GM18870 (cell line): ENCODE measurements at regions not wholly inside any gene's neighbourhood (a gene's known extent, or its start where the extent isn't known, plus 50 kb on each side); places are given as distances from the start of the nearest gene placed in this dataset.
A peak's percentile ranks its signal among the peaks of the same experiment; 100 is the strongest.

ENCODE experiments used
- ATAC-seq: cut with Tn5 transposase; IDR thresholded peaks from one replicate; pipeline ENCODE4 v1.9.1; 2021; ENCODE audit warnings: moderate library complexity; ENCODE audit not compliant: unreplicated experiment

- no peak for ATAC-seq
Measured at GRCh38 chr3:193870376-193871219, 265.4 kb upstream of the HES1 start.

DNA sequence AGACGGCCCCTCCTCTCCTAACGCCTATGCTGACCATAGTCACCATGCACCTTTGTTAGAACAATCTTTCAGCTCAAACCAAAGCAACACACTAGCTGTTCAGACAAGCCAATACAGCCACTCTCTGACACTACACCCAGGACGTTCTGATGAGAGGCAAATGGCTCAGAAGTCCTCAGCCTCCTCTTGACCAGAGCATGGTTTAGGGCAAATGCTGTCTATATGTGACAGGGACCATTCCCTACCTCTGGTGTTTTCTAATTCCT lies 264.8 kb upstream of the HES1 start:
- ATAC-seq = no peak

DNA sequence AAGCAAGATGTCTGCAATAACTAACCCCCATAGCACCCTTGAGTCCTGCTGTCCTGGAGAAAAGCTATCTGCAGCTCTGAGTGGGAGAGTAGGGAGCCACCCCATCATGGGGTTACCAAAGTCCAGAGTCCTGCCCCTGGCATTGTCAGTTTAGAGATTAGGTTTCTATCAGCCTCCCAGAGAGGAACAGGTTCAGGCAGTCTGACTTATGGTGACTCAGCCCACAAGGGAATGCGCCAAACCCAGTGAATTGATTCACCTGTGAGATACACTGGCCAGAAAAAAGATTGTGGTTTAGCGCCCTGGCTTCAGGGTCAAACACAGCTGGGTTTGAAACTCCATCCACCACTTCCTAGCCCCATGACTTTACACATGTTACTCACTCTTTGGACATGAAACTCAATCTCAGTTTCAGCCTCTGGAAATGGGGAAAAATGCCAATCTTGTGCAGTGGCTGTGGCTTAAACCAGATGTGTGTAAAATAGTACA lies 263.6 kb upstream of the HES1 start:
- peak; percentile 74 for ATAC-seq

DNA sequence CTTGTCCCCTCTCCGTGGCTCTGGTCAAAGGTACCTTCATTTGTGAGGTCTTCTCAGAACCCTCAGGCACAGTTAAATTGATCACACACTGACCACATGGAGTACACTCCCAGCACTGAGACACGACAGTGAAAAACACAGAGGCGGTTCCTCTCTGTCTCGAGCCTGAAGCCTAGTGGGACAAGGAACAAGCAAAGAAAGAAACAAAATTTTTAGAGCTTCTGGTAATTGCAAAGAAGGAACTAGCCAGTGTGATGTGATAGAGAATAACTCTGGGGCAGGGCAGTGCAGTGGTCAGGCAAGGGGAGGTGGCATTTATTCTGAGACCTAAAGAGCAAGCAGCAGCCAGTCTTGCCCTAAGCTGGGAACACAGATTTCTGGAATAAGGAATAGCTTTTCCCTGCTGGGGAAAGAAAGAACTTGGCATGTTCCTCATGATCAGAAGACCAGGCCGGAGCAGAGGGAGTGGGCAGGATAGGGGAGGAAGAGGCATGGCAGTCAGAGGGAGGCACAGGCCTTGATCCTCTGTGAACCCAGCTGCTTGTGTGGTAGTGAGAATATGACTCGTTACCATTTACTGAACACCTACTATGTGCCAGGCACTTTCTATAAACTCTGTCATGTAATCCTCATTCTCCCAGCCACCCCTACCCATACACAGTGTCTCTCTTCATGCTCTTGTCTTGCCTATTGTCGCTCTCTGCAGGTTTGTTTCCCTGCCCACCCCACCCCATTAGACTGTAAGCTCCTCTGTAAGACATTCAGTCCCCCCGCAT lies 262.3 kb upstream of the HES1 start:
- ATAC-seq = no peak

DNA sequence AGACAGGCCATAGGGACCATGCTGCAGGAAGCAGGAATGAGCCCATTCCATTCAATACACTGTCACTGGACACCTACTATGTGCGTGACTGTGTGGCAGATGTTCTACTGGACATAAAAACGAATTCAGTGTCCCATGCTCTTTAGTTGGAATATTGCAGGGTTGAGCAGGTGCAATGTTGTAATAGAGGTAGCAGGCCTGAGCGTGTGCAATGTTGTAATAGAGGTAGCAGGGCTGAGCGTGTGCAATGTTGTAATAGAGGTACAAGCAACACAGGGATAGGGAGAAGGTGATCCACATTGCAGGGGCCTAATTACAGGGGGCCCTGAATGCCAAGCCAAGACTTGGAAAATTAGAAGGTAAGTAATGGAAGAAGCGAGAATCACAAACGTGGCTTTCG lies 261.4 kb upstream of the HES1 start:
- ATAC-seq = no peak

- ATAC-seq = no peak
Measured at GRCh38 chr3:193874997-193875593, 260.9 kb upstream of the HES1 start.

DNA sequence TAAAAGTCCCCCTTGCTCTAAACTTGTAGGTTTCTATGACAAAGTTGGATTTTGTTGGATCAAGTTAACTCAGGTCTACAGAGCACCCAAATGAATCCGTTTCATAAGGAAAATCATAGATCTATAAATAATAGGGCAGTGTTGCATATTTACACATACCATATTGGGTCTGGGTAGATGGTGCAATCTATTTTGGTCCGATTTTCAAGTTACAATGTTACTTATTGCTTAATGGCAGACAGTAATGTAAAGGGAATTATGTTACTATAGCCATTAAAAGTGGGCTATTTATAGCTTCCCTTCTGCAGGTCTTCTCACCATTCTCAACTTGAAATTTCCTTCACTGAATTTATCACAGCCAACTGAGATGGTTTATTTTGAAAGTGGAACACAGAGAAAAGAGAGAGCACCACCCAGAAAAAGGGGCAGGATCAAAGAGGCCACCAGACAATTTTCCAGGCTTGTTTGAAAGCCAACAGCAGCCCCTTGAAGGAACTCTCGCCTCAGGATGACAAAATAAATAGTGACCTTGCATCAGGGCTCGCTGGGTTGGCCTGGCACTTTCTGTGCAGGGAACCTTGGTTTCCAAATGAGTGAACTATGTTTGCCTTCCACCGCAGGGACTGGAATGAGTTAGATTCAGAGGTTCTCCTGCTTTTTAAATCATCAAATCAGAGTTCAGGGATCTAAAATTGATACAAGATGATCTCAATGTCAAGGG lies 260.2 kb upstream of the HES1 start:
- ATAC-seq = no peak

DNA sequence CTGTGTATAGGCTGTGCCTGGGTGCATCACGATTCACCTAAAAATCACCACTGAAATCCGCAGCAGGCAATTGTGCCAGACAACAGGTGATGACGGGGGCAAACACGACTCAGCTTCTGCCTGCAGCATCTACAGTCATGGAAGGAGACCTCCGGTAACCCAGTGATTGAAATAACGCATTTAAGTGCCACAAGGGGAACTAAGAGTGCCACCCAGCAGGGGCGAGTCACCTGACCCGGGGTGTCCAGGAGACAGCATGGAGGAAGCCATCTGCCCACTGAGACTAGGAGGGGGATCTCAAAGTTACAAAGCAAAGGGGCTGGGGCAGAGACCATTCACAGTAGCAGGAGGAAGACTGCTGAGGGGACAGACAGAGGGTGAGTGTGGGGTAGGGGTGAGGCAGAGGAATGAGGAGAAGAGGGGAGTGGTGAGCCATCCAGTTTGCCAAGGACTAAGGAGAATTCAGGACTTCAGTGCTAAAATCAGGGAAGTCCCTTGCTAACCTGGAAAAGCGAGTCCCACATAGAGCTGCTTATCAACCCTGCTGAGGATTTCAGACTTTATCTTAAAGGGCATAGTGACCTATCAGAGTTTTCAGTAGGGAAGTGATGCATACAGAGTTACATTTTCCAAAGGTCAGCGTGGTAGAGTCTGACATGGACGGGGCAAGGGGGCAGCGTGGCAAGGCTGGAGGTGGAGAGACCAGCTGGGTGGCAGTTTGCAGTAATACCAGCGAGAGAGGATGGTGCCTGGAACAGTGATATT lies 256.7 kb upstream of the HES1 start:
- ATAC-seq = no peak

DNA sequence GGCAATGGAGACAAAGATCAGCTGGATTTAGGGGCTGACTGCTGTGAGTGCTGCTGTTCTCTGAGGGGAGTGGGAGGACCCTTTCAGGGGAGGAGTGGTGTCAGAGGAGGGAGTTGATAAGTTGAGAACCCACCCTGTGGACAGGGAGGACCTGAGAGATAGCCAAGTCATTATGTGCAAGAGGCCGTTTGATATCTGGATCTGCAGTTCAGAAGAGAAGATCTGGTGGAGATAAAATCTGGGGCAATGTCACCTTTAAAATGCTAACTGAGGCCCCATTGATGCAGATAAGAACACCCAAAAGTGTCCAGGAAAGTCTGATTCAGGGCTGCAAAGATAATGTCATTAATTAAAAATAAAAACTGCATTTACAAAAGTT lies 256.1 kb upstream of the HES1 start:
- no peak for ATAC-seq

GRCh38 chr3:193882091-193882490 lies 253.9 kb upstream of the HES1 start:
- ATAC-seq = no peak

- ATAC-seq = no peak
Measured at GRCh38 chr3:193883551-193883950, 252.4 kb upstream of the HES1 start.

- no peak for ATAC-seq
Measured at GRCh38 chr3:193884027-193884426, 251.9 kb upstream of the HES1 start.

GRCh38 chr3:193884652-193885051 lies 251.3 kb upstream of the HES1 start:
- no peak for ATAC-seq

DNA sequence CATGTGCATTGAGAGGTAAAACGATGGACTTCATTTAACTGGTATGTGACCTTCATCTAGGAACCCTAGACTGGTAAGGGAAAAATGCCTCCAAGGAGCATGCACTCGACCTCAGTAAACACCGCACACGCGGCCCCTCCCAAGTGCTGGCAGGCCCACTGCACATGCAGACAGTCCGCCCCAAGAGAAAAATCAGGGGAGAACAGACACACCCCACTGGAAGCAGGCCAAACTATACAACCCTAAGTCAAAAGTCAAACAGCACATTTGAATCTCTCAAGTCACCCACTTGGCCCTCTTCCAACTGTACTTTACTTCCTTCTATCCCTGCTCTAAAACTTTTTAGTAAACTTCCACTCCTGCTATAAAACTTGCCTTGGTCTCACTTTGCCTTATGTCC lies 250.1 kb upstream of the HES1 start:
- no peak for ATAC-seq

- no peak for ATAC-seq
Measured at GRCh38 chr3:193890016-193890897, 245.7 kb upstream of the HES1 start.

DNA sequence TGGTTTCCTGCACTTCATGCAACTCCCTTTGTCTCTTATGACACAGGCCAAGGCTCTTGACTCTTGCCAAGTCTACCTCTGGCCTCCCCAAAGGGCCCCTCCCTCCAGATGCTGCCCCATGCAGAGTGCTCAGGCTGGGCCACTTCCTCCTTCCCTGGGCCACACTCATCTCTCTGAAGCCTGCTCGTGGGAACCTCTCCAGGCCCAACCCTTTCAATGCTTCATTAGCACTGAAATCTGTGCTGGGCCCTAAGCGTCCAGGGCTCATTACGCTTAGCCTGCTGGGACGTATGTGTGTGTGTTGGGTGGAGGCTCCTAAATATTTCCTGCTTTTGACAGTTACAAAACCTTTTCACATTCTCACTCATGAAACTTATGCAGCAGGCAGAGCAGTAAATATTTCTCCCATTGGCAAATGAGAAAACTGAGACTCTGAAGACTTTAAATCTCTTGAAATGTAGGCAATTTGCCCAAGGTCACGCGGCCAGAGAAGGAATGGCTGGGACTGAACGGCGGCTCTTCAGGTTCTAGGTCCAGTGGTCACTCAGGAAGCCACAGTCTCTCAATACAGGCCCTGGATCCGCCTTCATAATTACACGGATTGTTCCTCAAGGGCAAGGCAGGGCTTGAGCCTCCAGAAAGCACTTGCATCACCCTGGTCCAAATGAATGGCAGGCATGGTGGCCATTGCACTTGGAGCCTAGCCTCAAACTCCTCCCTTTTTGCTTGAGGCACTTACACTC lies 241.7 kb upstream of the HES1 start:
- no peak for ATAC-seq

DNA sequence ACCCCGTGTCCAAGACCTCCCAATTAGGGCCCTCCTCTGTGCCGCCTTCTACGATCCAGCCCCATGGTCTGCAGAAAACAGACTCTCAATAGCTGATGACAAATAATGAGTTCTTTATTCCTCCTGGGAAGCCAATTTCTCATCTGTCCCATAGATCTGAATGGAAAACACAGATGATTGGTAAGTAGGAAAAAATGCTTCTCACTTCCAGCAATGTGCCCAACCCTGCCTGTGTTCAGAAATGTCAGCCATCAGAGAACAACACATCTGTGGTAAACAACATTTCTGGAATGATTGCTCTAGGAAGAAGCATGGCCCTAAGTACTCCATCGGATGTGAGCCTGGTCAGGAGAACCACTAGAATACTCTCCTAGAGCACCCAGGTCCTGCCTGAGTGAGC lies 240.5 kb upstream of the HES1 start:
- no peak for ATAC-seq

DNA sequence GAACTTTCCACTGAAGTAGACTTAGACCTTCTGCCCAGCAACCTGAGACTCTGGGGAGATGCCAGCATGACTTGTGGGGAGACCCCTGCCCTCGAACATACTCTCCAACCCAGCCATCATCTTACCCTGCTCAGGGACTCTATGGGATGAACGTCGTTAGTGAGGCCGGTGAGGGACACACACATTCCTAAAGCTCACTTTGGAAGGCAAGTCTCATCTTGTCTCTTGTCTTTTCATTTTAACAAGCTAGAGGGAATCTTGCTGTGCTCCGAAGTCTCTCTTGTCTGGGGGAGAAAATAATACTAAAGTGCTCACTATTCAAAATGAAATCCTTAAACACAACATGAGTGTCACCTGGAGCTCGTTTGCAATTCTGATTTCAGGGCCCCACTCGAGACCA lies 239.5 kb upstream of the HES1 start:
- ATAC-seq = no peak

GRCh38 chr3:193897288-193897687 lies 238.7 kb upstream of the HES1 start:
- ATAC-seq = no peak
